IPS-18a (cell line): ENCODE measurements at regions not wholly inside any gene's neighbourhood (a gene's known extent, or its start where the extent isn't known, plus 50 kb on each side); places are given as distances from the start of the nearest gene placed in this dataset.

Experiments
- H3K27ac ChIP-seq: one replicate; pipeline ENCODE4 v1.5.1; 2013; ENCODE audit warnings: low read length
- H3K27me3 ChIP-seq: one replicate; pipeline ENCODE4 v1.6.1; 2013; ENCODE audit warnings: mild to moderate bottlenecking, low read length; ENCODE audit not compliant: control insufficient read depth, insufficient read depth
- H3K36me3 ChIP-seq: one replicate; pipeline ENCODE4 v1.6.1; 2013; ENCODE audit warnings: low read depth, low read length; ENCODE audit not compliant: control insufficient read depth
- H3K4me1 ChIP-seq: one replicate; pipeline ENCODE4 v1.6.1; 2013; ENCODE audit warnings: low read depth, low read length; ENCODE audit not compliant: control insufficient read depth
- H3K4me3 ChIP-seq: one replicate; pipeline ENCODE4 v1.5.1; 2013; ENCODE audit warnings: low read length
- H3K9ac ChIP-seq: one replicate; pipeline ENCODE4 v1.6.1; 2013; ENCODE audit warnings: mild to moderate bottlenecking, low read length, moderate library complexity
- H3K9me3 ChIP-seq: one replicate; pipeline ENCODE4 v1.6.1; 2013; ENCODE audit warnings: low read depth, low read length; ENCODE audit not compliant: control insufficient read depth

- no peak overlapping the region for H3K27ac ChIP-seq
- H3K9me3 ChIP-seq = no peaks in the 10 kb centered on the region
- H3K4me3 ChIP-seq = no peak overlapping the region
- H3K4me1 ChIP-seq = peaks cover 6% of the 10 kb centered on the region
- H3K9ac ChIP-seq = no peak overlapping the region
- no peaks in the 10 kb centered on the region for H3K36me3 ChIP-seq
- peaks cover 3% of the 10 kb centered on the region for H3K27me3 ChIP-seq
These were observed 338.2 kb upstream of the PRKCQ start for GRCh38 chr10:6918305-6918704.

GRCh38 chr10:6917125-6917524 is 337.0 kb upstream of the PRKCQ start:
- Histone ChIP-seq H3K9me3 (no peaks in the 10 kb centered on the region), H3K4me1 (peaks cover 6% of the 10 kb centered on the region), H3K27me3 (peaks cover 3% of the 10 kb centered on the region), H3K9ac (no peak overlapping the region), H3K36me3 (no peaks in the 10 kb centered on the region), H3K27ac (no peak overlapping the region), H3K4me3 (no peak overlapping the region)

DNA sequence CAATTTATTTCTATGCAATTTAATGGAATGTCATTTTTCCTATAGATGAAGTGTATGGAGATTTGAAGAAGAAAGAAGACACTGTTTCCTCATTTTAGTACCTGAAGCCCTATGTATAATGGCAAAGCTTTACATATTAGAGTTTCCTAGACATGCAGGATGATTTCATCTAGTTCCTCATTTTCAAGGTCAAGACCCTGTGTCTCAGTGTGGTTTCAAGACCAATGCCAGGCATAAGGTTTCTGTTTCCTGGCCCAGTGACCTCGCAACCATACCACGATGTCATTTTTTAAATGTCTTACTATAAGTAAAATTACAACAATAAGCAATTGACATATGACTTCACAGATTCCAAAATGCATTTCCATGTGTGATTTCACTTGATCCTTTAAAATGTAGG is 336.5 kb upstream of the PRKCQ start:
- Histone ChIP-seq H3K4me3 (no peak overlapping the region), H3K36me3 (no peaks in the 10 kb centered on the region), H3K27me3 (peaks cover 3% of the 10 kb centered on the region), H3K27ac (no peak overlapping the region), H3K4me1 (peaks cover 6% of the 10 kb centered on the region), H3K9me3 (no peaks in the 10 kb centered on the region), H3K9ac (no peak overlapping the region)

- Histone ChIP-seq H3K27me3 (peaks cover under 1% of the 10 kb centered on the region), H3K9me3 (no peaks in the 10 kb centered on the region), H3K27ac (no peak overlapping the region), H3K4me3 (no peak overlapping the region), H3K9ac (no peak overlapping the region), H3K36me3 (no peaks in the 10 kb centered on the region), H3K4me1 (peaks cover 5% of the 10 kb centered on the region)
These were observed 335.2 kb upstream of the PRKCQ start for GRCh38 chr10:6915307-6915706.

DNA sequence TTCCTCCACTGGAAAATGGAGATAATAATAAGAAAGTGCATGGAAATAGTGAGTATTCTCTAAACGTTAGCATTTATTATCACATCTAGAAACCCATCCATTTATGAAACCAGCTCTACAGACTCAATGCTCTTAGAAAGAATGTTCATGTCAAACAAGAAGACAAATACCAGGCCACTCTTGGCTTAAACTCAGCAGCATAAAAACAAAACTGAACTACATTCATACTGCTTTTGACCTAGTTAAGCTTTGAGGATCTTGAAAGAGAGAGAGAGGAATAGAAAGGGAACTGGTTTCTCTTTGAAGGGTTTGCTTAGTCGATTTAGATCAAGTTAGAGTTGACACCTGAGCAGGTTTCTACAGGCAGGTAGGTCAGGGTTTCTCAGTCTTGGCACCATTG is 332.9 kb upstream of the PRKCQ start:
- H3K4me1 ChIP-seq = no peaks in the 10 kb centered on the region
- H3K36me3 ChIP-seq = no peaks in the 10 kb centered on the region
- no peaks in the 10 kb centered on the region for H3K9me3 ChIP-seq
- no peak overlapping the region for H3K27ac ChIP-seq
- H3K4me3 ChIP-seq = no peak overlapping the region
- no peak overlapping the region for H3K9ac ChIP-seq
- H3K27me3 ChIP-seq = no peaks in the 10 kb centered on the region

DNA sequence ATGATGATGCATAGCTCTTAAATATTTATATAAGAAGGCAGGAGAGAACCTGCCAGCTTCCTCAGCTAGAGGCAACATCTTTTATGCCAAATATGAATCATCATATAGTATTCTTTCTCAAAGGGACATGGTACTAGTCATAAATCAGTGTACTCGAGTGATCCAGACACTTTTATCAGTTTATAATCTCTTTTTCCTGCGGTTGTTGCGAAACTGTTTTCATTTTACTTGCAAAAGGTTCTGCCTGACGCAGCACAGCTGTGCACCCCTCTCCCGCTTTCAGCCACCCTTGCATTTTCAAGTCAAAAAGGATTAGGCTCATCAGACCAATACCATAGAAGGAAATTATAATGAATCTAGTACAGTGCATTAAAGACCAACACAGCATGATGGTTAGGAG is 332.3 kb upstream of the PRKCQ start:
- Histone ChIP-seq H3K4me1 (no peaks in the 10 kb centered on the region), H3K36me3 (no peaks in the 10 kb centered on the region), H3K27me3 (no peaks in the 10 kb centered on the region), H3K27ac (no peak overlapping the region), H3K9ac (no peak overlapping the region), H3K9me3 (no peaks in the 10 kb centered on the region), H3K4me3 (no peak overlapping the region)

DNA sequence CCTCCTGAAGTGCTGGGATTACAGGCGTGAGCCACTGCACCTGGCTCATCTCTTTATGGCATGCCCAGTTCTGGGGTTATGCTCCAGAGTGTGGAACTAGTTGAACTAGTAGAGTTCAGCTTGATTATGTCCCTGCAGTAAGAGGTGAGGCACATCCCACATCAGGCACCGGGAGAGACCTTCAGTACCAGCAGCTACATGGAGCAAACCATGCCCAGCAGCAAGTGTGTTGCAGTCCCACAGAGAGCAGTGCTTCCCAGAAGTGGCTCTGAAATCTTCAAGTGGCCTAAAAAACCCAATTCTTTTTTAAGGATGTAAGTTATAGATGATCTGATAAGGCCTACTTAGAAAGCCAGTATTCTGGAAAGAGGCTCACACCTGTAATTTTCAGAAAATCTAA is 331.9 kb upstream of the PRKCQ start:
- Histone ChIP-seq H3K27ac (no peak overlapping the region), H3K36me3 (no peaks in the 10 kb centered on the region), H3K9me3 (no peaks in the 10 kb centered on the region), H3K27me3 (no peaks in the 10 kb centered on the region), H3K4me1 (no peaks in the 10 kb centered on the region), H3K9ac (no peak overlapping the region), H3K4me3 (no peak overlapping the region)

DNA sequence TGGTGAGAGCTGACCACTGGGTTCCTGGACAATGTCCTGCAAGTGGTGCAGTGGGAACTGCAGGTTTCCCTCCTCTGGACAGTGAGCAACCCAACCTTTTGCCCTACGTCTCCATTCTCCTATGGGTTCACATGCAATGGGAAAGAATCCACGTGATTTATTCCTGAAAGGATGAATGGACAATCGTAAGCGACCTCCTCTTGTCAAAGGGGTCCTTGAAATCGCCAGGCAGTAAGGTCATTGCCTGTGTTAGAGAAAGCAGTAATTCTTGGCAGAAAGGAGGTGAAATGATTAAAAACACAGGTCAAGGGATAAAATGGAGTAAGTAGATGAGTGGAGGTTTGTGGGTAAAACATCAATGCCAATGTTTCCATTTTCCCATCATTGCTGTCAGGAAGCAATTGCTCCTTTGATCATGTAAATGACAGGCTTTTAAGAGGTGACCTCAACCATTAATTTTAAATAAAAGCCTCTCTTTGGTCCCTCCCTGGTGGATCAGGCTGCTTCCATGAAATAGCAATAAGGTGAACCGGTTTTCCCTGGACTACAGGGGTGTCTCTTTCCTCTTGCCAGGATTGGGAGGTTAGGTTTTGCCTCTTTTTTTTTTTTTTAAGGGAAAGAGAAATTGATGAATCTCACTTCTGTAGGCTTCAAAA is 330.0 kb upstream of the PRKCQ start:
- Histone ChIP-seq H3K4me1 (no peaks in the 10 kb centered on the region), H3K9ac (no peak overlapping the region), H3K36me3 (no peaks in the 10 kb centered on the region), H3K9me3 (no peaks in the 10 kb centered on the region), H3K27me3 (no peaks in the 10 kb centered on the region), H3K27ac (no peak overlapping the region), H3K4me3 (no peak overlapping the region)

- Histone ChIP-seq H3K4me3 (no peak overlapping the region), H3K36me3 (no peaks in the 10 kb centered on the region)
These were observed 327.9 kb upstream of the PRKCQ start for GRCh38 chr10:6907877-6908530.

GRCh38 chr10:6894405-6894804 is 314.3 kb upstream of the PRKCQ start:
- no peaks in the 10 kb centered on the region for H3K27me3 ChIP-seq
- no peak overlapping the region for H3K9ac ChIP-seq
- no peaks in the 10 kb centered on the region for H3K9me3 ChIP-seq
- H3K4me3 ChIP-seq = no peak overlapping the region
- H3K27ac ChIP-seq = no peak overlapping the region
- no peaks in the 10 kb centered on the region for H3K36me3 ChIP-seq
- H3K4me1 ChIP-seq = peaks cover 11% of the 10 kb centered on the region

More at GRCh38 chr10:6907877-6908530, 327.9 kb upstream of the PRKCQ start:
- H3K27me3 ChIP-seq = no peaks in the 10 kb centered on the region
- H3K9me3 ChIP-seq = no peaks in the 10 kb centered on the region
- no peaks in the 10 kb centered on the region for H3K4me1 ChIP-seq
- H3K9ac ChIP-seq = no peak overlapping the region
- no peak overlapping the region for H3K27ac ChIP-seq

DNA sequence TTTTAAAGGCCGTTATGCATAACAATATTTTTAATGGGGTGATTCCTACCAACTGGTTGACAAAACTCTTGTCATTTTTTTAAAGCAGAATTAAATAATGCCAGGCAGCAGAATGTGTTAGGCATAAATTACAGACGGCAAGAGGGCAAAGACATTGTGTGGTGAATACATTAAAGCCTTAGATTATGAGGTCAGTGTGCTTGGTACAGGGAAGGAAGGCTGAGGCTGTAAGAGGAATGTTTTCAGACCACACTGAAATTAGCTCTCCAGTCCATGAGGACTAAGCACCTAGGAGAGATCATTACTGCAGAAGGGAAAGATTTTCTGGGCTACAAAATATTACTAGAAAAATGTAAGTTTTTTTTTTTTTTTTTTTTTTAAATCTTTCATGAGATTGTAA is 312.8 kb upstream of the PRKCQ start:
- peaks cover 10% of the 10 kb centered on the region for H3K4me1 ChIP-seq
- no peaks in the 10 kb centered on the region for H3K27me3 ChIP-seq
- no peaks in the 10 kb centered on the region for H3K36me3 ChIP-seq
- H3K9ac ChIP-seq = no peak overlapping the region
- H3K4me3 ChIP-seq = no peak overlapping the region
- H3K9me3 ChIP-seq = no peaks in the 10 kb centered on the region
- H3K27ac ChIP-seq = no peak overlapping the region

GRCh38 chr10:6891924-6892323 is 311.8 kb upstream of the PRKCQ start:
- Histone ChIP-seq H3K9ac (no peak overlapping the region), H3K27me3 (no peaks in the 10 kb centered on the region), H3K4me3 (no peak overlapping the region), H3K36me3 (no peaks in the 10 kb centered on the region), H3K27ac (no peak overlapping the region), H3K4me1 (peaks cover 13% of the 10 kb centered on the region), H3K9me3 (no peaks in the 10 kb centered on the region)
